ENCODE measurements at regions not wholly inside any gene's neighbourhood (a gene's known extent, or its start where the extent isn't known, plus 50 kb on each side); places are given as distances from the start of the nearest gene placed in this dataset.

GRCh38 chr4:53703267-53703655, 112.0 kb upstream of the LNX1 start:
- Mint-ChIP-seq H3K27ac (no peak overlapping the region), H3K36me3 (ENCODE audit: low read depth) (no peaks in the 10 kb centered on the region; the same call in 2 of the 3 replicates), H3K9me3 (no peaks in the 10 kb centered on the region; the same call in 2 of the 3 replicates), H3K4me1 (peaks cover 8% of the 10 kb centered on the region), H3K4me3 (no peak overlapping the region; the same call in 2 of the 3 replicates), H3K27me3 (ENCODE audit: insufficient read depth, low read depth, poor library complexity) (peaks cover 4% of the 10 kb centered on the region)
- no peak overlapping the region for H3K27ac ChIP-seq (ENCODE audit: low read depth)
- ATAC-seq = no peak
- no peaks in the 10 kb centered on the region; the same call in 1 of the 2 replicates for H3K4me1 ChIP-seq (ENCODE audit: insufficient read depth)
- no peaks in the 10 kb centered on the region for H3F3A ChIP-seq (replicated peaks; ENCODE audit: low read depth)
- peaks cover 8% of the 10 kb centered on the region; the same call in 1 of the 2 replicates for H3K9me2 ChIP-seq (ENCODE audit: insufficient read depth)
- no peaks in the 10 kb centered on the region for H4K20me1 ChIP-seq (replicated peaks; ENCODE audit: insufficient read depth)
- H3K4me3 ChIP-seq = no peak overlapping the region
- H3K79me2 ChIP-seq (replicated peaks; ENCODE audit: insufficient read depth) = no peaks in the 10 kb centered on the region
- peak overlapping the region; percentile 96 for H2AFZ ChIP-seq
- H3K27me3 ChIP-seq (ENCODE audit: insufficient read depth) = no peaks in the 10 kb centered on the region
- no peak overlapping the region for H3K4me2 ChIP-seq
- no peaks in the 10 kb centered on the region for H3K36me3 ChIP-seq (ENCODE audit: insufficient read depth)
- no peak for TF ChIP-seq STAT1 (IDR thresholded peaks at IDR 0.05; ENCODE audit: unreplicated experiment)
- TF ChIP-seq ZNF462 (CRISPR knock-in tag; IDR thresholded peaks at IDR 0.05) = no peak
- no peak for TF ChIP-seq ZNF331 (CRISPR knock-in tag; IDR thresholded peaks at IDR 0.05; ENCODE audit: low read depth)
- TF ChIP-seq ZNF114 (CRISPR knock-in tag; IDR thresholded peaks at IDR 0.05) = no peak
- no peak for TF ChIP-seq POLR2AphosphoS5 (IDR thresholded peaks at IDR 0.05; ENCODE audit: low read depth)
- no peak for TF ChIP-seq CREB1 (CRISPR knock-in tag; IDR thresholded peaks at IDR 0.05; ENCODE audit: low read depth)
- DNase-seq (ENCODE audit: low spot score) = no peak

Data from GM23338 (cell line).